T-cell (primary cell): ENCODE measurements at regions not wholly inside any gene's neighbourhood (a gene's known extent, or its start where the extent isn't known, plus 50 kb on each side); places are given as distances from the start of the nearest gene placed in this dataset.

Experiments
- ATAC-seq, 4 experiments: fragments of 200-7000 bp in 3 of 4; fragments of 150-1000 bp in 1 of 4; cut with Tn5 transposase; replicated peaks in 1 of 4; 1 replicate in 3 of 4; 2 replicates in 1 of 4; pipeline ENCODE4 v1.10.0; 2021; ENCODE audit warnings: moderate library complexity in 3 of 4, mild to moderate bottlenecking in 2 of 4, moderate number of reproducible peaks in 1 of 4
- CTCF ChIA-PET, 2 donors: fragments of 300-600 bp; sonication (Branson Sonifier 250); formaldehyde crosslinking; loops; one replicate each; lab custom pipeline; 2022; ENCODE audit warnings: antibody characterized with exemption in 2 of 2; lab: Charles Lee
- POLR2A ChIA-PET, 2 donors: fragments of 300-600 bp; sonication (Branson Sonifier 250); formaldehyde crosslinking; loops; one replicate each; lab custom pipeline; 2022; ENCODE audit warnings: antibody characterized with exemption in 2 of 2; lab: Charles Lee
- DNase-seq, 35 experiments: peaks; one replicate each; pipeline versions ENCODE4 v3.0.0 to v3.0.0-alpha.2; 2013 to 2023
- H3K27ac ChIP-seq: one replicate; pipeline ENCODE4 v1.5.1; 2013; ENCODE audit warnings: low read length
- H3K27me3 ChIP-seq, 2 experiments: replicated peaks in 1 of 2; 1 replicate in 1 of 2; 2 replicates in 1 of 2; pipeline versions ENCODE4 v1.6.1 to v1.7.0; 2013; ENCODE audit warnings: low read length in 1 of 2, mixed read lengths in 1 of 2; ENCODE audit not compliant: control insufficient read depth in 2 of 2, insufficient read depth in 2 of 2; ENCODE audit errors: extremely low read depth in 1 of 2
- H3K36me3 ChIP-seq, 2 donors: 1 replicate in 1 of 2; 2 replicates in 1 of 2; pipeline versions ENCODE4 v1.6.1 to v1.7.0; 2013; ENCODE audit warnings: low read length in 1 of 2; ENCODE audit not compliant: control insufficient read depth in 2 of 2, insufficient read depth in 1 of 2; ENCODE audit errors: extremely low read depth in 1 of 2
- H3K4me1 ChIP-seq, 2 experiments: 1 replicate in 1 of 2; 2 replicates in 1 of 2; pipeline versions ENCODE4 v1.6.1 to v1.7.0; 2013; ENCODE audit warnings: low read length in 2 of 2, mixed read lengths in 1 of 2; ENCODE audit not compliant: insufficient read depth in 2 of 2, control insufficient read depth in 1 of 2; ENCODE audit errors: extremely low read depth in 1 of 2
- H3K4me3 ChIP-seq, 2 donors: 1 replicate in 1 of 2; 2 replicates in 1 of 2; pipeline versions ENCODE4 v1.5.1 to v1.7.0; 2013; ENCODE audit warnings: mild to moderate bottlenecking in 2 of 2, low read length in 1 of 2, moderate library complexity in 1 of 2; ENCODE audit not compliant: control insufficient read depth in 1 of 2; ENCODE audit errors: extremely low read depth in 1 of 2
- H3K9me3 ChIP-seq: 2 replicates; pipeline ENCODE4 v1.7.0; 2013
- H3K27ac Mint-ChIP-seq, 2 donors: one replicate each; pipeline ENCODE4 v1.8.0; 2020 to 2021; ENCODE audit warnings: mild to moderate bottlenecking in 2 of 2, mixed read lengths in 2 of 2
- H3K27me3 Mint-ChIP-seq, 2 donors: one replicate each; pipeline ENCODE4 v1.8.0; 2021 to 2022; ENCODE audit warnings: mixed read lengths in 2 of 2
- H3K36me3 Mint-ChIP-seq: one replicate; pipeline ENCODE4 v1.8.0; 2021; ENCODE audit warnings: mixed read lengths
- H3K4me1 Mint-ChIP-seq, 3 donors: one replicate each; pipeline ENCODE4 v1.8.0; 2020 to 2022; ENCODE audit warnings: mixed read lengths in 3 of 3, mild to moderate bottlenecking in 1 of 3
- H3K4me3 Mint-ChIP-seq, 3 donors: one replicate each; pipeline ENCODE4 v1.8.0; 2020 to 2022; ENCODE audit warnings: mild to moderate bottlenecking in 3 of 3, mixed read lengths in 3 of 3, moderate library complexity in 3 of 3
- H3K9me3 Mint-ChIP-seq, 3 donors: one replicate each; pipeline ENCODE4 v1.8.0; 2020 to 2022; ENCODE audit warnings: mixed read lengths in 3 of 3
- WGBS: methylation state at CpG from one replicate; pipeline ENCODE4 v1.1.5; 2013; ENCODE audit warnings: missing lambda C conversion rate; ENCODE audit not compliant: insufficient coverage; 5-methylcytosine and 5-hydroxymethylcytosine counted together

DNA sequence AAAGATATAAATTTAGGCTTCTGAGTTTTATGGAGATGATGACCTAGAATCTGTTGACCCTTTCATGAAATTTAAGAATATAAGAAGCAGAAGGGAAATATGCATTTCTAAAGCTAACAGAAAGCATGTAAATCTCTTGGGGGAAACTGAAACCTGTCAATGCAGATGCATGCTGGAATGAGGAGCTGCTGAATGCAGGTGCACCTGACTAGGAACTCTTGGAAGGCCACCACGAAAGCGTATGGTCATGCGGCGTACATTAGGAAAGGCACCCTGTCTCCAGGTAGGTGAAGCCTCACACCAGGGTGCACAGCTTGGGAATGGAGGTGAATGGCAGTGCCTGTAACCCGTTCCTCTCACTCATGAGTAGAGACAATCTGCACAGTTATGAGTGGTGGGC, 309.7 kb downstream of the SEC16B start:
- no CpG with 5 or more reads among the region's 5 CpGs for WGBS
- Histone ChIP-seq H3K27ac (no peak overlapping the region), H3K4me3 (no peak overlapping the region), H3K27me3 (no peaks in the 10 kb centered on the region), H3K4me1 (no peaks in the 10 kb centered on the region), H3K36me3 (no peaks in the 10 kb centered on the region), H3K9me3 (no peaks in the 10 kb centered on the region)
- Mint-ChIP-seq H3K9me3 (peaks cover 9 to 21% (median 18%) of the 10 kb centered on the region in 3 donors), H3K4me3 (no peak overlapping the region), H3K36me3 (no peaks in the 10 kb centered on the region), H3K4me1 (no peaks in the 10 kb centered on the region), H3K27ac (no peak overlapping the region), H3K27me3 (no peaks in the 10 kb centered on the region)
- no peak for ATAC-seq
- POLR2A ChIA-PET, result no interaction called here
- DNase-seq, result no peak
- CTCF ChIA-PET, result no interaction called here

DNA sequence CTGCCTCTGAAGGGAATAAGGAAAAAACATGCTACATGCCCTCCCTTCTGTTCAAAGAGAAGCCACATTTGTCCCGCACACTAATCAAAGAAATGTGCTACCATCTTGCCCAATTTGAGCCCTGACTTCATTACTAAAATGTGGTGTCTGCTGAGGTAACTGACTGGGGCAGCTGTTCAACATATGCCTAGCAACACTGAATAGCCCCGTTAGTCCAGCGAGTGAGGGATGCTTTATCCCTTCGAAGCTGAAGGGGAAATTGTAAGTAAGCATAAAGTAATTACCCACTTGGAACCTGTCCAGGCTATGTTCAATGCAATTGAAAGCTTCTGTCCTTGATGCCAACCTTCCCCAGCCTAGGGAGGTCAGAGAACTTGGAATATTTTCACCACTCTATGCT, 310.6 kb downstream of the SEC16B start:
- H3K4me3 Mint-ChIP-seq, result no peak overlapping the region
- peaks cover 9 to 24% (median 18%) of the 10 kb centered on the region in 3 donors for H3K9me3 Mint-ChIP-seq
- H3K27ac Mint-ChIP-seq, result no peak overlapping the region
- no peaks in the 10 kb centered on the region for H3K36me3 Mint-ChIP-seq
- DNase-seq (no peak), ATAC-seq (no peak)
- WGBS, result no CpG with 5 or more reads among the region's 4 CpGs
- no peaks in the 10 kb centered on the region for H3K27me3 Mint-ChIP-seq
- no peaks in the 10 kb centered on the region for H3K36me3 ChIP-seq
- no peaks in the 10 kb centered on the region for H3K9me3 ChIP-seq
- H3K4me1 ChIP-seq, result no peaks in the 10 kb centered on the region
- no peaks in the 10 kb centered on the region for H3K27me3 ChIP-seq
- no peaks in the 10 kb centered on the region for H3K4me1 Mint-ChIP-seq
- ChIA-PET CTCF (no interaction called here), POLR2A (no interaction called here)
- H3K27ac ChIP-seq, result no peak overlapping the region
- no peak overlapping the region for H3K4me3 ChIP-seq

DNA sequence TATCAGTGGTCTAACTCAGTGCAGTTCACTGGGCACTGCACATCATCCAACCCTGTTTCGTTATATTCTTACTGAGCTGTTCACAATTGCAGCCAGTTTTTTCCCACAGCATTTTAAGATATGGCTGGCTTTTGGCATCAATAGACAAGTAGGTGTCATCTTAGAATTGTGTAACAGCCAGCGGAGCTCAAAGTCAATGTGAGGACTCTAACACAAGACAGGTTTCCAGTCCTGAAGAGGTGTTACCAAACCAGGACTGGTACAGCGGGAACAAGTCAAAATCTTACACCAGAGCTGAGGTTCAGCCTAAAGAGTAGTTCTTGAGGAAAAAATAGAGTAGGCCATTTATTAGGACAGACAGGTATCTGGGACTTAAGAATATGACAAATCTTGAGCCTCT, 313.3 kb downstream of the SEC16B start:
- ATAC-seq (no peak), DNase-seq (no peak)
- Mint-ChIP-seq H3K4me3 (no peak overlapping the region), H3K4me1 (no peaks in the 10 kb centered on the region), H3K27me3 (no peaks in the 10 kb centered on the region), H3K36me3 (no peaks in the 10 kb centered on the region), H3K9me3 (peaks cover 9 to 23% (median 20%) of the 10 kb centered on the region in 3 donors), H3K27ac (no peak overlapping the region)
- Histone ChIP-seq H3K36me3 (no peaks in the 10 kb centered on the region), H3K27me3 (no peaks in the 10 kb centered on the region), H3K4me3 (no peak overlapping the region), H3K4me1 (no peaks in the 10 kb centered on the region), H3K27ac (no peak overlapping the region), H3K9me3 (no peaks in the 10 kb centered on the region)
- WGBS, result 72% methylated on average over 2 of the region's 3 CpGs
- CTCF ChIA-PET, result no interaction called here
- POLR2A ChIA-PET, result no interaction called here

DNA sequence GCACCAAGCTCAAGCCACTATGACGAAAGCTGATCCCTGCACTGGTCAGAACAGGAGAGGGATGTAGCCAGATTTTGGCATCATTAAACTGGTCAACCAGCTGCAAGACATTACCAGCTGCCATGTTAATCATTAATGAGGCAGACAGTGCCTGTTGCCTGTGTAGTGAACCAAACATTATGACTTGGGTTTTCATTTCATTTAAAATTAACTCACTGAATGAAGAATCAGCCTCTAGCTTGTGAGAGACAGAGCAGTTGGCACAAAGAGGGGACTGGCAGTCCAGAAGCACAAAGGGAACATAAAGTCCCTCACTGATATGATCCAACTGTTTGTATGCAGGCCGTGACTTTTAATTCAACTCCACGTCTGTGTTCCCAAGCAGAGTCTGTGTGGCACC, 318.9 kb downstream of the SEC16B start:
- peaks cover 0 to 11% (median 11%) of the 10 kb centered on the region in 3 donors for H3K9me3 Mint-ChIP-seq
- Histone ChIP-seq H3K27ac (no peak overlapping the region), H3K4me3 (no peak overlapping the region), H3K36me3 (no peaks in the 10 kb centered on the region), H3K4me1 (no peaks in the 10 kb centered on the region), H3K27me3 (peaks cover 0 to 2% of the 10 kb centered on the region in 2 experiments), H3K9me3 (no peaks in the 10 kb centered on the region)
- CTCF ChIA-PET, result no interaction called here
- POLR2A ChIA-PET, result no interaction called here
- H3K4me3 Mint-ChIP-seq, result no peak overlapping the region
- no peaks in the 10 kb centered on the region for H3K27me3 Mint-ChIP-seq
- H3K4me1 Mint-ChIP-seq, result no peaks in the 10 kb centered on the region
- H3K36me3 Mint-ChIP-seq, result no peaks in the 10 kb centered on the region
- no peak overlapping the region for H3K27ac Mint-ChIP-seq
- WGBS, result 81% methylated on average over 3 of the region's 3 CpGs
- no peak for DNase-seq
- no peak for ATAC-seq

DNA sequence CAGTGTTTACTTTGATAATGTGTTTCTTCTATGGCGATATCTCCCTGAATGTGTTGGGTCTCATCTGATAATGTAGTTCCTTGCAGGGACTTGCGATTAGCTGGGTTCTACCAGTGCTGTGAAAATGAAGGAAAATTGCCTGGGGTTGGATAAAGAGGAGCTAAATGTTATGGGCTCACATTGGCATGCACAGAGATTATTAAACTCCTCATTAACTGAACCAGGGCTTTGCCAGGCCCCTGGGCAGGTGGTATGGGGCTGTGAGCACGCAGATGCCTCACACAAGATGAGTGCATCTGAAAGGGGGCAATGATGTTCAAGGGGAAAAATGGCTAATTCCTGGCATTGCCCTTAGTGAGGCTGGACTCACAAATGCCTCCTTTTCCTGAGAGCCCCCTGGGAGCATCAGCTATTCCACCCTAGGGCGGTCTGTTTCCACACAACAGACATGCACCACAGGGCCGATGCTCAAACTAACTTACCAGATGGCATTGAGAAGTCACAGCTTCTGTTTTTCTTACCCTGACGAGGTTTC, 321.1 kb downstream of the SEC16B start:
- Mint-ChIP-seq H3K36me3 (no peaks in the 10 kb centered on the region), H3K9me3 (peaks cover 0 to 8% (median 6%) of the 10 kb centered on the region in 3 donors), H3K27ac (no peak overlapping the region), H3K4me1 (no peaks in the 10 kb centered on the region), H3K27me3 (no peaks in the 10 kb centered on the region), H3K4me3 (no peak overlapping the region)
- H3K9me3 ChIP-seq, result no peaks in the 10 kb centered on the region
- ChIA-PET CTCF (no interaction called here), POLR2A (no interaction called here)
- no peak overlapping the region for H3K4me3 ChIP-seq
- H3K36me3 ChIP-seq, result no peaks in the 10 kb centered on the region
- ATAC-seq (no peak), DNase-seq (no peak)
- no peak overlapping the region for H3K27ac ChIP-seq
- H3K27me3 ChIP-seq, result peaks cover 0 to 2% of the 10 kb centered on the region in 2 experiments
- H3K4me1 ChIP-seq, result no peaks in the 10 kb centered on the region
- WGBS, result 60% methylated on average over 3 of the region's 6 CpGs

DNA sequence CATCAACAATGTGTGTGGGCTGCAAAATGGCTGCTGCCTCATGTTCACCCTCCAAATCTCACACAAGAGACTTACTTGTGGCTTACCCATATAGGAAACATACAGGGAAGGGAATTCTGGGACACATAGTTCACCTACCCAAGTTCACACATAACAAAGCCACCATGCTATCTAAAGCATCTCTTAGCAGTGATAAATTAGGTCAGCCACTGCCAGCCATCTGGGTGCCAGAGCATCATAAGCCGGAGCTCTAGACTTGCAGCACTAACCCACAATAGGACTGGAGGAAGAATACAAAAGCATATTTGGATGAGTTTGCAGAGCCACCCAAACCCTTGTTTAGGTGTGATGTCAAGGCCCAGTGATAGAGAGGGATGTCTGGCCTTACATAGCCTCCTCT, 321.7 kb downstream of the SEC16B start:
- ATAC-seq (no peak), DNase-seq (no peak)
- Mint-ChIP-seq H3K4me1 (no peaks in the 10 kb centered on the region), H3K27ac (no peak overlapping the region), H3K9me3 (peaks cover 0 to 8% (median 6%) of the 10 kb centered on the region in 3 donors), H3K27me3 (no peaks in the 10 kb centered on the region), H3K36me3 (no peaks in the 10 kb centered on the region), H3K4me3 (no peak overlapping the region)
- no CpG with 5 or more reads among the region's 1 CpG for WGBS
- no peak overlapping the region for H3K4me3 ChIP-seq
- no peaks in the 10 kb centered on the region for H3K4me1 ChIP-seq
- H3K27ac ChIP-seq, result no peak overlapping the region
- H3K9me3 ChIP-seq, result no peaks in the 10 kb centered on the region
- ChIA-PET CTCF (no interaction called here), POLR2A (no interaction called here)
- no peaks in the 10 kb centered on the region for H3K36me3 ChIP-seq
- peaks cover 0 to 2% of the 10 kb centered on the region in 2 experiments for H3K27me3 ChIP-seq
